SJSA1 (cell line): ENCODE measurements at regions not wholly inside any gene's neighbourhood (a gene's known extent, or its start where the extent isn't known, plus 50 kb on each side); places are given as distances from the start of the nearest gene placed in this dataset.
"Not testable (repeated sequence)": the region's sequence is repeated elsewhere in the genome, so short reads cannot be mapped to it uniquely, and the experiment has no call there.

ENCODE experiments used
- DNase-seq, 2 experiments: peaks; one replicate each; pipeline ENCODE4 v3.0.0-alpha.2; 2015 to 2020; ENCODE audit warnings: low spot score in 2 of 2, low read depth in 1 of 2
- H3K27ac ChIP-seq: fragments of 250-450 bp; sonication (Bioruptor Pico); 2 replicates; pipeline ENCODE4 v1.5.1; 2020; ENCODE audit warnings: mild to moderate bottlenecking, moderate library complexity
- H3K27me3 ChIP-seq: fragments of 250-450 bp; sonication (Bioruptor Pico); replicated peaks from 2 replicates; pipeline ENCODE4 v1.5.1; 2020; ENCODE audit warnings: mild to moderate bottlenecking, moderate library complexity
- H3K36me3 ChIP-seq: fragments of 250-450 bp; sonication (Bioruptor Pico); 2 replicates; pipeline ENCODE4 v1.5.1; 2020; ENCODE audit warnings: mild to moderate bottlenecking
- H3K4me1 ChIP-seq: fragments of 250-450 bp; sonication (Bioruptor Pico); replicated peaks from 2 replicates; pipeline ENCODE4 v1.6.1; 2021; ENCODE audit warnings: mild to moderate bottlenecking
- H3K4me3 ChIP-seq: fragments of 250-450 bp; sonication (Bioruptor Pico); 2 replicates; pipeline ENCODE4 v1.5.1; 2020; ENCODE audit warnings: mild to moderate bottlenecking
- H3K9me3 ChIP-seq: fragments of 250-450 bp; sonication (Bioruptor Pico); replicated peaks from 2 replicates; pipeline ENCODE4 v1.5.1; 2020; ENCODE audit warnings: mild to moderate bottlenecking

DNA sequence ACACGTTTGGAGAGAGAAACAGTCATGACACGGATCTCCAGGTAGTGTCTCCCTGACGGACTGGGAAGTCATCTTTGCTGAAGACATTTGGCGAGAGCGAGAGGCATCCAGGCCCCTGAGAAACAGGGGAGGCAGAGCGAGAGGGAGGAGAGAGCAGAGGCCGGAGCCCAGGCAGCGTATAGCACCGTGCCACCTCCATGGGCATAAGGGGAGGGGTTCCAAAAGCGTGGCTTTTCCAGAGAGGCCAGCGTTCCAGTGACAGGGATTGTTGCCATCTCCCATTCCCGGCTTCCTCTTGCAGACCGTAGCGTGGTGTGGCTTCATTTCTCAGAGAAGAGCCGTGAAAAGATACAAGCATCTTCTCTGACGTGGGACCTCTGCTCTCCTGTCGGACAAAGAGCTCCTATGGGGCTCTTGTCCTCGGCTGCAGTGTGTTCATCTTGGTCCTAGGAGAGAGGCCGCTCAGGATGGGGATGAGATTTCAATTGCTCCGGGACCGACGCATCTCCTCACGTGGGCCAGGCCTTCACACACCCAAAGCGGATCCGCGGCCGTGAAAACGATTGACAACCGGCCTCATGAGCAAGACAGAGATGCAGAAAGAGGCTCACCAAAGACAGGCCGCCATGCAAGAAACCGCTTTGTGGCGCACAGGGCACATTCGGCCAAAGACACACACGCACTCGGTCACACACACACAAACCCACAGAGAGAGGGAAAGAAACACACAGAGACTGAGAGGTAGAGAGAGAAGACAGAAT is 170.5 kb upstream of the ZNF337 start:
- H3K27ac ChIP-seq, H3K4me3 ChIP-seq, H3K36me3 ChIP-seq, H3K9me3 ChIP-seq, H3K27me3 ChIP-seq, DNase-seq: not testable (repeated sequence)
- H3K4me1 ChIP-seq, result peaks cover 15% of the 10 kb centered on the region

DNA sequence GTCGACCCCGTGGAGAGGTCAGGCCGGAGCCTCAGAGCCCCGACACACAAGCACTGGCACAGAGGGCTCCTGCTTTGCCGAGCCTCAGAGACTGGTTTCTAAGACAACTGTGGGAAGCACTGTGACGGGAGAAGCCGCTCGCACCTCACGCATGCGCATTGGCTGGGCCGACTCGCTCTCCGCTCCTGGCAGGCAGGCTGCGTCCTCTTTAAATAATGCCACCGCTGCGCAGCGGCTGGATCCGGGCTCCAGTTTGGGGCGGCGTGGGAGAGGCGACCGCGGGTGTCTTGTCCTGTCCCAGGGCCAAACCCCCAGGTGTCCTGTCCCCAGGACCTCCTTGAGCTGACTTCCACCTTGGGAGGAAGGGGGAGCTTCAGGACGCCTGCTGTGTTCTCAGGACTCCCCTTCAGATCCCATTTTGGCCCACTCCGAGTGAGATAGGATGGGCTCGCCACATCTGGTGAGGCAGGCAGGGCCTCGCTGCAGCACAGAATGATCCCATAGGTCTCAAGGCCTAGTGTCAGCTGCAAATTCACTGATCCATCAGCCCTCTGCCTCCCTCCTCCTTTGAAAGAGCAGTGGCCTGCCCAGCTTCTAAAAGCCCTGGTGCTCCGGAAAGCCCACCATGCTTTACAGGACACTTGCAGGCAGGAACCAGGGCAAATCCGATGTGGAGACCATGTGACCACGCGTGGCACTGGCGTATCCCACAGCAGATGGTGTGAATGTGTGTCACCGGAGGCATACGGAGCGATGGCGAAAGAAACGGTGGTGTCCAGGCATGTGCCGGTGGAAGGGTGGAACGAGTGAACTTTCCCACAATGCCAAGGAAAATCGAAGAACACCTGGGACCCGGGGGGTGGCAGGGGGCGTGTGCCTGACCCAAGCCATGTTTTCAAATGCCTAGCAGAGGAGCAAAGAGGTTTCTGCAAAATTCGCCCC is 169.3 kb upstream of the ZNF337 start:
- peaks cover 24% of the 10 kb centered on the region for H3K4me1 ChIP-seq
- H3K9me3 ChIP-seq, result no peaks in the 10 kb centered on the region
- peak; percentile 68 to 80 for DNase-seq
- H3K27me3 ChIP-seq, result no peaks in the 10 kb centered on the region
- H3K36me3 ChIP-seq, result no peaks in the 10 kb centered on the region
- H3K4me3 ChIP-seq, result peak overlapping the region; percentile 20
- no peak overlapping the region for H3K27ac ChIP-seq

GRCh38 chr20:25864963-25865714 is 168.5 kb upstream of the ZNF337 start:
- H3K4me1 ChIP-seq, result peaks cover 24% of the 10 kb centered on the region
- H3K9me3 ChIP-seq, DNase-seq, H3K36me3 ChIP-seq, H3K27ac ChIP-seq, H3K27me3 ChIP-seq: not testable (repeated sequence)
- peak overlapping the region; percentile 20; the same call in 1 of the 2 replicates for H3K4me3 ChIP-seq

GRCh38 chr20:25864326-25864962 is 167.8 kb upstream of the ZNF337 start:
- H3K4me3 ChIP-seq, result no peak overlapping the region
- 0 out of 2 replicates have a peak, but pooled peaks cover 5% of the 10 kb centered on the region for H3K27me3 ChIP-seq
- peaks cover 29% of the 10 kb centered on the region for H3K4me1 ChIP-seq
- H3K36me3 ChIP-seq, result no peaks in the 10 kb centered on the region
- no peak for DNase-seq
- no peaks in the 10 kb centered on the region for H3K9me3 ChIP-seq
- no peak overlapping the region for H3K27ac ChIP-seq

GRCh38 chr20:25863536-25864325 is 167.1 kb upstream of the ZNF337 start:
- H3K36me3 ChIP-seq, result no peaks in the 10 kb centered on the region
- H3K4me3 ChIP-seq, result no peak overlapping the region
- H3K9me3 ChIP-seq, result no peaks in the 10 kb centered on the region
- no peak overlapping the region for H3K27ac ChIP-seq
- 0 out of 2 replicates have a peak, but pooled peaks cover 5% of the 10 kb centered on the region for H3K27me3 ChIP-seq
- DNase-seq, result no peak
- H3K4me1 ChIP-seq, result peaks cover 29% of the 10 kb centered on the region

- H3K27me3 ChIP-seq, H3K36me3 ChIP-seq, H3K9me3 ChIP-seq, H3K4me3 ChIP-seq, H3K27ac ChIP-seq: not testable (repeated sequence)
- H3K4me1 ChIP-seq, result peaks cover 31% of the 10 kb centered on the region
- DNase-seq, result peak; percentile 77 to 92
These were observed 166.4 kb upstream of the ZNF337 start for GRCh38 chr20:25862967-25863530.

DNA sequence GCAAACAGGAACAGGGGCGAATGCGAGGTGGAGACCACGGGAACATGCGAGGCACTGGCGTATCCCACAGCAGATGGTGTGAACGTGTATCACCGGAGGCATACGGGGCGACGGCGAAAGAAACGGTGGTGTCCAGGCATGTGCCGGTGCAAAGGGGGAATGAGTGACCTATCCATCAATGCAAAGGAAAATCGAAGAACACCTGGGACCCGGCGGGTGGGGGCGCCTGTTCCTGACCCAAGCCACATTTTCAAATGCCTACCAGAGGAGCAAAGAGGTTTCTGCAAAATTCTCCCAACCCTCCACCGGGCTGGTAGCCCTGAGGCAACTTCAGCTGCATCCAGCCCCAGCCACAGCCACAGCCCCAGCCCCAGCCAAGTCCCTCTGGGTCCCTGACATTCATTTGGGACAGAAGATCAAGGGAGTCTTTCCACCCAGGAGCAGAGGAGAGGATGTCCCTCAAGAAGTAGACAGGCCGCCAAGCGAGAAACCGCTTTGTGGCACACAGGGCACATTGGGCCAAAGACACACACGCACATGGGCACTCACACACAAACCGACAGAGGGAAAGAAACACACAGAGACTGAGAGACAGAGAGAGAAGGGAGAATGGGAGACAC is 164.0 kb upstream of the ZNF337 start:
- Histone ChIP-seq H3K4me1 (peaks cover 29% of the 10 kb centered on the region), H3K27ac (no peak overlapping the region), H3K4me3 (no peak overlapping the region), H3K9me3 (0 out of 2 replicates have a peak, but pooled peaks cover 3% of the 10 kb centered on the region), H3K27me3 (0 out of 2 replicates have a peak, but pooled peaks cover 5% of the 10 kb centered on the region), H3K36me3 (no peaks in the 10 kb centered on the region)
- DNase-seq, result no peak

- DNase-seq, result peak; percentile 67 to 84
These were observed 163.2 kb upstream of the ZNF337 start for GRCh38 chr20:25859649-25860530.

GRCh38 chr20:25858495-25859425 is 162.1 kb upstream of the ZNF337 start:
- no peak overlapping the region for H3K4me3 ChIP-seq
- no peak overlapping the region for H3K27ac ChIP-seq
- peaks cover 28% of the 10 kb centered on the region for H3K4me1 ChIP-seq
- no peak for DNase-seq
- H3K36me3 ChIP-seq, result no peaks in the 10 kb centered on the region
- 0 out of 2 replicates have a peak, but pooled peaks cover 3% of the 10 kb centered on the region for H3K9me3 ChIP-seq
- 0 out of 2 replicates have a peak, but pooled peaks cover 5% of the 10 kb centered on the region for H3K27me3 ChIP-seq

More at GRCh38 chr20:25859649-25860530, 163.2 kb upstream of the ZNF337 start:
- peaks cover 26% of the 10 kb centered on the region for H3K4me1 ChIP-seq
- no peaks in the 10 kb centered on the region for H3K36me3 ChIP-seq
- H3K27ac ChIP-seq, result no peak overlapping the region
- 0 out of 2 replicates have a peak, but pooled peaks cover 3% of the 10 kb centered on the region for H3K9me3 ChIP-seq
- 0 out of 2 replicates have a peak, but pooled peaks cover 5% of the 10 kb centered on the region for H3K27me3 ChIP-seq
- H3K4me3 ChIP-seq, result no peak overlapping the region

GRCh38 chr20:25857091-25857788 is 160.6 kb upstream of the ZNF337 start:
- DNase-seq, H3K27ac ChIP-seq, H3K9me3 ChIP-seq, H3K4me3 ChIP-seq, H3K36me3 ChIP-seq, H3K27me3 ChIP-seq: not testable (repeated sequence)
- H3K4me1 ChIP-seq, result peaks cover 25% of the 10 kb centered on the region
